Mucosa of stomach (tissue), 1 donor: ENCODE measurements at regions not wholly inside any gene's neighbourhood (a gene's known extent, or its start where the extent isn't known, plus 50 kb on each side); places are given as distances from the start of the nearest gene placed in this dataset.

ENCODE experiments used
- H3K27me3 ChIP-seq: one replicate; pipeline ENCODE4 v1.7.0; 2013; ENCODE audit warnings: mild to moderate bottlenecking, low read length; ENCODE audit not compliant: control insufficient read depth, insufficient read depth
- H3K36me3 ChIP-seq: one replicate; pipeline ENCODE4 v1.7.0; 2013; ENCODE audit warnings: low read length; ENCODE audit not compliant: control insufficient read depth, insufficient read depth
- H3K4me1 ChIP-seq: one replicate; pipeline ENCODE4 v1.7.0; 2013; ENCODE audit warnings: mild to moderate bottlenecking, low read length; ENCODE audit not compliant: control insufficient read depth, insufficient read depth
- H3K4me3 ChIP-seq: one replicate; pipeline ENCODE4 v1.7.0; 2013; ENCODE audit warnings: low read length
- H3K9ac ChIP-seq: one replicate; pipeline ENCODE4 v1.7.0; 2013; ENCODE audit warnings: mild to moderate bottlenecking, low read length, moderate library complexity
- H3K9me3 ChIP-seq: one replicate; pipeline ENCODE4 v1.7.0; 2013; ENCODE audit warnings: mild to moderate bottlenecking, low read length, moderate library complexity; ENCODE audit not compliant: control insufficient read depth
- donor health status: Pancreatic carcinoma.

DNA sequence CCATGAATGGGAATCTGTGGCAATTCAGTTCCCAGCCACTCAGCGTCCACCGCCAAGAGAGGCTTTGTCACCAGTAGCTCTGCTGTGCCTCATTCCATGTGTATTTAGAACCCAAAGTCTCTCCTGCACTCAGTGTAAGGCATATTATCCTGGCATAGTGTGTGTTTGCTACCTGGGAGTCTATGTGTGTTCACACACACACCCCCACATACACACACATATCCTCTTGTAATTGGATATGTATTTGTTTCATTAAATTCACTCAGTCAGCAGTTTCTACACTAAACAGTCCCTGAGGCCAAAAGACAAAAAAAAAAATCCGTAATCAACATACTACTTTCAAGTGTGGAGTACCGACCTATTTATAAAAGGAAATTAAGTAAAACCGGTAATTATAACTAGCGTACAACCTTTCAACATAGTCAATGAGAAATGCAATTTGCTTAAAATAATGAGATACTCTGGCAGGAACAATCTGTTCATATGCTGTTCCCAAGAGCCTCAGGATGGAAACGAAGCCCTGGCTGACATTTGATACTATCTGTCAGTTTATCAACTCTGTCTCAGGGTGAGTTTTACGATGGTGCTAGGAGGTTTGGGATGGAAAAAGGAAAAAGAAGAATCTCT, 425.8 kb upstream of the CELF2 start:
- Histone ChIP-seq H3K9me3 (no peaks in the 10 kb centered on the region), H3K4me3 (no peak overlapping the region), H3K27me3 (no peaks in the 10 kb centered on the region), H3K9ac (no peak overlapping the region), H3K36me3 (no peaks in the 10 kb centered on the region), H3K4me1 (no peaks in the 10 kb centered on the region)

DNA sequence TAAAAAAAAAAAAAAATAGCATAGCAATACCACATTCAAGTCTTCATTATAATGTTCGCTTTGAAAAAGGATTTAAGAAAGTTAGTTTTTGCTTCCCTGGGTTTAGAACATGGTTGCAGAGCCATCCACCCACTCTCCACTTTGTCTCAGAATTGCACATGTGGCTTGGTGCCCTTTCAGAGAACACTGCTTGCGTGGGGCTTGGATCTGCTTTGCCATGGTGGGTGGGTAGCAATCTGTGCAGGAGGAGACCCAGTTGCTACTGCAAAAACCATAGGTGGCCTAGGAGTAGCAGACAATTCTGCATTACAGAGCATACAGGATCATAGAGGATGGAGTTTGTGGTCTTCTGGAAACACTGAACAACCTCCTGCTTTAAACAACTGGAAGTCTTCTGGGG, 421.4 kb upstream of the CELF2 start:
- Histone ChIP-seq H3K27me3 (no peaks in the 10 kb centered on the region), H3K4me3 (no peak overlapping the region), H3K36me3 (no peaks in the 10 kb centered on the region), H3K9me3 (no peaks in the 10 kb centered on the region), H3K9ac (no peak overlapping the region), H3K4me1 (no peaks in the 10 kb centered on the region)

DNA sequence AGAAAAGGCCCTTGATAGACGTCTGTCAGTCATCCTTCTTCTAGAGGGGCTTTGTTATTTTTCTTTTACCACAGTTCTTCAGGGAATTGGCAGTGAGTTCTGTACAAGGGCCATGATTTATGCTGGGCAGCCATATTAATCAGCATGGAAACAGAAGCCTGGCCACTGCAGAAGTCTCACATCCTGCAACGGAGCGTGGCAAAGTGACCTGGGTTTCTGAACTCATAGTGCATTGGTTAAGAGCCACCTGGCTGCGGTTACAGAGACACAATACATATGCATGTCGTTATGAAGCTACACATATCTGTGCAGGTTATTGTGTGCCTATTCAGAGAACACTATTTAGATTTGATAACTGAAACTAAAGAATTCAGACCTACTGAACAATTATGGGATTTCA, 419.4 kb upstream of the CELF2 start:
- H3K9me3 ChIP-seq = no peaks in the 10 kb centered on the region
- no peak overlapping the region for H3K9ac ChIP-seq
- no peak overlapping the region for H3K4me3 ChIP-seq

DNA sequence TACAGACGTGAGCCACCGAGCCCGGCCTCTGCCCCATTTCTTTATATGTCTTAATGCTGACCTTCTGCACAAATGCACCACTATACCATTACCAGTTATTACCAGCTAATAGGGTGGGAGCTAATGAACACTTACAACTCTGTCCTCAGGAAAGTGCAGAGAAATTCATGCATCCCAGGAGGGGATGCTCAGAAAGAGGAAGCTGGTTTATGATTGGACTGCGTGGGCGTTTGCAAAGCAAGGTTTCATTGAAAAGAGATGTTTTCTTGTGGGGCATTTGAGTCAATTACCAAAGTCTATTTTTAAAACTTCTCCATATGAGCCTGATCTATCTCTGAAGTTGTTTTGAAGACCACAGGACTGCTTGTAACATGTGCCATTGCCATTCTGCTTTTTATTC, 417.7 kb upstream of the CELF2 start:
- Histone ChIP-seq H3K9ac (no peak overlapping the region), H3K27me3 (no peaks in the 10 kb centered on the region), H3K4me3 (no peak overlapping the region), H3K4me1 (no peaks in the 10 kb centered on the region), H3K9me3 (no peaks in the 10 kb centered on the region), H3K36me3 (no peaks in the 10 kb centered on the region)

More for the DNA sequence above, 419.4 kb upstream of the CELF2 start:
- no peaks in the 10 kb centered on the region for H3K4me1 ChIP-seq
- H3K27me3 ChIP-seq = no peaks in the 10 kb centered on the region
- no peaks in the 10 kb centered on the region for H3K36me3 ChIP-seq

DNA sequence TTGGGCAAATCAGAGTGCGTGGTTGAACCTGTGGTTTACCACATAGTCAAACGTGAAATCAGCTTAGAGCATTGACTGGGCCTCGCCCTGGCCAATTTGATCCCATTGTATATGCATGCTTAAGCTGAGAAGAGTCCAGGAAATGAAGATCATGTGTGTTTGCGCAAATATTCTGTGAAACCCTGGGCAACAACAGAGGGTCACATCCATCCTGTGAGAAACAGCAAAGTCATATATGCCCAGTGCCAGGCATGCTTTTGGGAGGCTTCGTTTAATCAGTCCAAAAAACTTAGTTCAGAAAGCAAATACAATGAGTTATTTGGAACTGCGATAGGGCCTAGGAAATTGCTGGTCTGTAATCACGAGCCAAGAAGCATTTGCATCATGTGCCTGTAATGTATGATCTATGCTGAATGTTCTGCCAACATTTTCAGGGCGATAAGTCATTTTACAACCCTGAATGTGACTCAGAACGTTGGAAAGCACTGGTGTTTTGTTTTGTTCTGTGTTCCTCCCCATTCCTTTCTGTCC, 412.1 kb upstream of the CELF2 start:
- Histone ChIP-seq H3K36me3 (no peaks in the 10 kb centered on the region), H3K4me3 (no peak overlapping the region), H3K9me3 (no peaks in the 10 kb centered on the region), H3K27me3 (no peaks in the 10 kb centered on the region), H3K4me1 (no peaks in the 10 kb centered on the region), H3K9ac (no peak overlapping the region)

DNA sequence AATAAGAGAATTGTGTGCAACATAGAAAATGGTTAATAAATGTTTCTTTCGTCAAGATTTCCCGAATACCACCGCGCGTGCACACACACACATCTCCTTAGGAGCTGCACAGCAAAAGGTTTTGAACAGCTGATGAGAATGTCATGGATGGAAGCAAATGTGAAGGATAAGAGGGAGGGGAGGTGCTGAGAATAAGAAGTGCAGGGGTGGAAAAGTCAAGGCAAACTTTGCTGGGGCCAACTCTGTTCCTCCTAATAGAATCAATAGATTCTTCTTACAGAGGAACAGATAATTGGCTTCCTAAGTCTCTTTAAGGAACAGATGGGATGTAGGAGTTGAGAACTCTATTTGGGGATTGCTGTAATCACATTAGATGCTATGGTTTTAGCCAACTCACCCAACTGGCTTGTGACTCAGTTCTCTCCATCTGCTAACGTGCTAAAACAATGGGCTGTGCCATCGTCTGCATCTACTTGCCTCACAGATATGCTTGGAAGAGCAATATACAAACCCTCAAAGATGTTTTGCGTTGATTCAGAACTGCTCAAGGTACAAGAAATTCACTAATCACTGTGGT, 408.2 kb upstream of the CELF2 start:
- Histone ChIP-seq H3K9ac (no peak overlapping the region), H3K27me3 (no peaks in the 10 kb centered on the region), H3K4me3 (no peak overlapping the region), H3K4me1 (no peaks in the 10 kb centered on the region), H3K9me3 (no peaks in the 10 kb centered on the region), H3K36me3 (no peaks in the 10 kb centered on the region)

DNA sequence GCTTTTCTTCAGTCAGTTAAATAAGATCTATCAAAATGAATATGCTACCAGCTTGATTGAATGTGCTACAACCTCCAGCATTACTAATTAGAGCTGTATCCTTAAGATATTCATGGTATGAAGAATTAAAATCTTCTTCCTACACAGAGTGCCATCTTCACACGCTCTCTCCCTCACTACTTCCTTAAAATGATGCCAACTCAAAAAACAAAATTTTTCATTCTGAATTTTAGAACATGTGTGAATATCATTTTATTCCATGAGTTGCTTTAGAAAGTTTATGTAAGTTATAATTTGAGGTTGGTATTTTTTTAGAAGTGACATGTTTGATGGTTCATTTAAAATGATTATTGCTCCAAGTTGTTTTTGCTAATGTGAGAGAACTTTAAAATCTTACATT, 407.5 kb upstream of the CELF2 start:
- Histone ChIP-seq H3K36me3 (no peaks in the 10 kb centered on the region), H3K9ac (no peak overlapping the region), H3K4me1 (no peaks in the 10 kb centered on the region), H3K4me3 (no peak overlapping the region), H3K9me3 (no peaks in the 10 kb centered on the region), H3K27me3 (no peaks in the 10 kb centered on the region)

DNA sequence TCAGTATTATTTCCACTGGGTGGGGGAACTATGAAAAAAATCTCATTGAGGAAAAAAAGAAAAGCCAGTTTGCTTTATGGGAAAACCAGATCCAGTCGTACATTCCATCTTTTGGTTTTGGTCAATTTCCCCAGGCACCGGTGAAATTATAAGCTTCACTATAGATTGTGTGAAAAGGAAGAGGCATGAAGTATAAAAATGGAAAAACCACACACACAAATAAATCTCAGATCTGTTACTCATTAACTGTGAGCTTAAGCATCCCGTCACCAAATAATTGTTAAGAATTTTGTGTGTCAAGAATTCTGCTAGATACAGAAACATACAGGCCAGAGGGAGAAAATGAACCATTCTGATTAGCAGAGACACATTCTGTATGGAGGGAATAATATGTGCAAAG, 405.5 kb upstream of the CELF2 start:
- H3K27me3 ChIP-seq = no peaks in the 10 kb centered on the region
- no peak overlapping the region for H3K9ac ChIP-seq
- no peaks in the 10 kb centered on the region for H3K36me3 ChIP-seq
- H3K4me1 ChIP-seq = no peaks in the 10 kb centered on the region
- H3K9me3 ChIP-seq = no peaks in the 10 kb centered on the region
- H3K4me3 ChIP-seq = no peak overlapping the region

DNA sequence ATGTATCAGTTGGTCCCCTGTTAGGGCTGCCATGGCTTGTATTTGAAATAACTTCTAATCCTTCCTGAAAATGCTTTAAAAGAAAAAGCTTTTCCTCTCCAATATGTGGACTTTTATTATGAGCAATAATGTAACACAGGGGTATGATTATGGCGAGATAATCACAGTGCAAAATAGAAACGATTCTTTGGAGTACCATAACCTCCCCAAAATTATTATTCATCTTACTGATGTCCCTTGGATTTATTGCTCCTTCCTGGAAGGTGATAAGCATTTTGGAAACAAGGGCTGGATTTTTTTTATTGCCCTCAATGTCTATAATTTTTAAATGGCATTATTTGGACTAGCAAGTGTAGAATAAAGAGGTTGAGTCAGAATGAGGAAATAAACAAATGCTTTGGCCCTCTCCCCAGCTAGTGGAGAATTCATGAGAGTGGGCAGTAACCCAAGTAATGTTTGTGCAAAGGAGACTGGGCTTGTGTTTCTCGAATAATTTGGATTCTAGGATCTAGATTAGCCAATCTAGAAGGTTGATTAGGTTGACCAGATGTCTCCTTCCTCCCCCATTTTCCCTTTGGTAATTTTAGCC, 403.9 kb upstream of the CELF2 start:
- H3K27me3 ChIP-seq = no peaks in the 10 kb centered on the region
- no peaks in the 10 kb centered on the region for H3K36me3 ChIP-seq
- H3K9me3 ChIP-seq = no peaks in the 10 kb centered on the region
- no peak overlapping the region for H3K4me3 ChIP-seq
- no peak overlapping the region for H3K9ac ChIP-seq
- no peaks in the 10 kb centered on the region for H3K4me1 ChIP-seq

DNA sequence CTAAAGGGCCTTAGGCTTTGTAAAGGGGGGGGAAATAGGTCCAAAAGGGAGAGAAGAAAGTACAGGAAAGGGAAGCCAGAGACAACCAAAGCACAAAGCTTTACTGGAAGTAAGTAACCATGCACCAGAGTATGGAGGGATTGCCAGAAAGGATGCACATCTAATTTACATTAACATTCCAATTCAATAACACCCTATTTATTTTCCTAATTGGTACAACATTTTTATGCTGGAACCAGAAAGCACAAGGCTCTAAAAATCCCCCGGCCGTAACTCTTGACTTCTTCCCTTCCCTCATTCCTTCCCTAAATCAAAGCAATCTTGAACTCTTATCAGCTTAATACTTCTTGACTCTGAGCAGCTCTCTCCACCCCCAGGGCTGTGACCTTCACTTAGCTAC, 400.0 kb upstream of the CELF2 start:
- Histone ChIP-seq H3K9me3 (no peaks in the 10 kb centered on the region), H3K9ac (no peak overlapping the region), H3K27me3 (no peaks in the 10 kb centered on the region), H3K4me1 (no peaks in the 10 kb centered on the region), H3K4me3 (no peak overlapping the region), H3K36me3 (no peaks in the 10 kb centered on the region)

DNA sequence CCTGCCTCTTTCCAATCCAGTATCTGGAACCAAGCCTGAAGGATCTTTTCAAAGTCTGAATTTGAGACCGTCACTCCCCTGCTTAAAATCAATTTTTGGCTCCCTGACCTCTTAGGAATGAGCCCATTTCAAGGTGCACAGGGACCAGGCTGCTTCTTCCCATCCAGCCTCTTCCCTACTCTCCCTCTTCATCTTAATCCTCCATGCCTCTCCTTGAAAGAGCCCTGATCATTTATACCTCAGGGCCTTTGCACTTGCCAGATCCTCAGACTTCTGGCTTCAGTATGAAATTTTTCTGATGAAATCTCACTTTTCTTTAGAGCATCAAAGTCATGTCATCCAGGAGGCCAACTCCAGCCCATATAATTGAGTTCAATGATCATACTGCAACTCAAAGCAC, 399.5 kb upstream of the CELF2 start:
- no peaks in the 10 kb centered on the region for H3K27me3 ChIP-seq

DNA sequence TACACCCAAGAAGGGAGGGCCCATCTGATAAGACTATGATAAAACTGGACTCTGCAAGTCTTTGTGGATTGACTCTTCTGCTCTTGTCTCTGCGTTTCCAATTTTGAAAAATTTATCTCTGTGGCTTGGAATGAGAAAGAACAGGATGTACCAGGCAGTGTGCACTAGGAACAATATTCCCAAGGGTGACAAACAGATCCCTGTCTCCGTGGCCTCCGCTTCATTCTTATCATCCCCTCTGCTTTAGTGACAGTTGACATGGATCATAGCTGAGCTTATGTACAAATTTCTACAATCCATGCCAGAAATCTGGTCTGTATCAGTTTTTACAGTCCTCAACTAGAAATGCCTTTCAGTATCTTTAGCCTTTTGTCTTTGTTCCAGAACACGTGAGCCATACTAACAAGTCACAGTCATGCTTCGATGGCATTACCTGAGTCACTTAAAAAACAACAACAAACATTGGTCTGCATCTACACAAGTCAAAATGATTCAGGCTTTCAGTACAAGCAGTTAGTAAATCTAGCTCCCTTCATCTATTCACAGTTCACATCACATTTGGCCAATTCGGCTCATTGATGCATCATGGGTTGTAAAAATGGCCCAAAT, 393.6 kb upstream of the CELF2 start:
- H3K4me3 ChIP-seq = no peak overlapping the region
- no peaks in the 10 kb centered on the region for H3K36me3 ChIP-seq
- H3K4me1 ChIP-seq = no peaks in the 10 kb centered on the region
- no peaks in the 10 kb centered on the region for H3K9me3 ChIP-seq
- no peak overlapping the region for H3K9ac ChIP-seq
- H3K27me3 ChIP-seq = no peaks in the 10 kb centered on the region

More for the DNA sequence above, 399.5 kb upstream of the CELF2 start:
- H3K9me3 ChIP-seq = no peaks in the 10 kb centered on the region
- H3K9ac ChIP-seq = no peak overlapping the region
- no peak overlapping the region for H3K4me3 ChIP-seq
- H3K4me1 ChIP-seq = no peaks in the 10 kb centered on the region
- H3K36me3 ChIP-seq = no peaks in the 10 kb centered on the region
